Epithelial cell of esophagus (primary cell): ENCODE measurements at regions not wholly inside any gene's neighbourhood (a gene's known extent, or its start where the extent isn't known, plus 50 kb on each side); places are given as distances from the start of the nearest gene placed in this dataset.
"Not testable (repeated sequence)": the region's sequence is repeated elsewhere in the genome, so short reads cannot be mapped to it uniquely, and the experiment has no call there.

ENCODE experiments used
- DNase-seq: peaks from one replicate; pipeline ENCODE4 v3.0.0; 2010; ENCODE audit warnings: low read depth
- H3K4me3 ChIP-seq: 2 replicates; pipeline ENCODE4 v1.5.1; 2011; ENCODE audit warnings: mild to moderate bottlenecking, low read length, control low read depth
- TF ChIP-seq, protein P1 (sequence below): IDR thresholded peaks from 2 replicates; pipeline ENCODE4 v1.5.1; 2011; ENCODE audit warnings: low read depth, mild to moderate bottlenecking, low read length, control low read depth, inconsistent platforms; ENCODE audit not compliant: insufficient read depth; ENCODE audit errors: missing control alignments

DNA sequence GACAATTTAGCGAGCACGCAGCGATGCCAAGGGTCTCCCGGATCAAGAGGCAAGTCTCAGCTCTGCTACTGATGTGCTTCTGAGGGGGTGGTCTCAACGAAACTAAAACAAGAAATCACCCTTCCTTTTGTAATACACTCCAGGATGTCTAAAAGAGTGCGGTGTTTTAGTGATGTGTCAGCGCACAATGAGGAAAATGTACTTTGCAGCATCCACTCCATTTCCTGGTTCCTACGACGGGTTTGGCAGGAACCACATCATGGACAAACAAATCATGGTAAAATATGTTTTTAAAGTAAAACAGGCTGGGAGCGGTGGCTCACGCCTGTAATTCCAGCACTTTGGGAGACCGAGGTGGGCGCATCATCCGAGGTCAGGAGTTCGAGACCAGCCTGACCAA is 154.0 kb upstream of the TSC22D1 start:
- TF ChIP-seq, protein P1, sequence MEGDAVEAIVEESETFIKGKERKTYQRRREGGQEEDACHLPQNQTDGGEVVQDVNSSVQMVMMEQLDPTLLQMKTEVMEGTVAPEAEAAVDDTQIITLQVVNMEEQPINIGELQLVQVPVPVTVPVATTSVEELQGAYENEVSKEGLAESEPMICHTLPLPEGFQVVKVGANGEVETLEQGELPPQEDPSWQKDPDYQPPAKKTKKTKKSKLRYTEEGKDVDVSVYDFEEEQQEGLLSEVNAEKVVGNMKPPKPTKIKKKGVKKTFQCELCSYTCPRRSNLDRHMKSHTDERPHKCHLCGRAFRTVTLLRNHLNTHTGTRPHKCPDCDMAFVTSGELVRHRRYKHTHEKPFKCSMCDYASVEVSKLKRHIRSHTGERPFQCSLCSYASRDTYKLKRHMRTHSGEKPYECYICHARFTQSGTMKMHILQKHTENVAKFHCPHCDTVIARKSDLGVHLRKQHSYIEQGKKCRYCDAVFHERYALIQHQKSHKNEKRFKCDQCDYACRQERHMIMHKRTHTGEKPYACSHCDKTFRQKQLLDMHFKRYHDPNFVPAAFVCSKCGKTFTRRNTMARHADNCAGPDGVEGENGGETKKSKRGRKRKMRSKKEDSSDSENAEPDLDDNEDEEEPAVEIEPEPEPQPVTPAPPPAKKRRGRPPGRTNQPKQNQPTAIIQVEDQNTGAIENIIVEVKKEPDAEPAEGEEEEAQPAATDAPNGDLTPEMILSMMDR = no peak
- DNase-seq = no peak
- H3K4me3 ChIP-seq = no peak overlapping the region

DNA sequence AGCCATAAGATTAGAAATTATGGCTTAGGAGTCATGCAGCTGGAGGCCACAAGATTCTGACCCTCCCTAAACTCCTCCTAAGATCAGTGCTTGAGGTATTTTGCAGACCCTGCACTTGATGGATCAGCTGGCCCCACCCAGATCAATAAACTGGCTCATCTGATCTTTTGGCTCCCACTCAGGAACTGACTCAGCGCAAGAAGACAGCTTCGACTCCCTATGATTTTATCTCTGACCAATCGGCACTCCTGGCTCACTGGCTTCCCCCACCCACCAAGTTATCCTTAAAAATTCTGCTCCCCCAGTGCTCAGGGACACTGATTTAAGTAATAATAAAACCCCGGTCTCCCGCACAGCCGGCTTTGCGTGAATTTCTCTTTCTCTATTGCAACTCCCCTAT is 151.5 kb upstream of the TSC22D1 start:
- DNase-seq, H3K4me3 ChIP-seq: not testable (repeated sequence)

- TF ChIP-seq, protein P1 = no peak
- DNase-seq = peak; percentile 68
- no peak overlapping the region for H3K4me3 ChIP-seq
Observed at GRCh38 chr13:44726778-44727177, 150.6 kb upstream of the TSC22D1 start.

GRCh38 chr13:44726214-44726613 is 150.1 kb upstream of the TSC22D1 start:
- DNase-seq = peak; percentile 85
- TF ChIP-seq, protein P1 = no peak
- no peak overlapping the region for H3K4me3 ChIP-seq

- no peak overlapping the region for H3K4me3 ChIP-seq
- no peak for DNase-seq
- TF ChIP-seq, protein P1 = no peak
Observed at GRCh38 chr13:44719857-44720671, 143.9 kb upstream of the TSC22D1 start.

GRCh38 chr13:44718467-44718866 is 142.3 kb upstream of the TSC22D1 start:
- DNase-seq = no peak
- TF ChIP-seq, protein P1 = no peak
- no peak overlapping the region for H3K4me3 ChIP-seq

DNA sequence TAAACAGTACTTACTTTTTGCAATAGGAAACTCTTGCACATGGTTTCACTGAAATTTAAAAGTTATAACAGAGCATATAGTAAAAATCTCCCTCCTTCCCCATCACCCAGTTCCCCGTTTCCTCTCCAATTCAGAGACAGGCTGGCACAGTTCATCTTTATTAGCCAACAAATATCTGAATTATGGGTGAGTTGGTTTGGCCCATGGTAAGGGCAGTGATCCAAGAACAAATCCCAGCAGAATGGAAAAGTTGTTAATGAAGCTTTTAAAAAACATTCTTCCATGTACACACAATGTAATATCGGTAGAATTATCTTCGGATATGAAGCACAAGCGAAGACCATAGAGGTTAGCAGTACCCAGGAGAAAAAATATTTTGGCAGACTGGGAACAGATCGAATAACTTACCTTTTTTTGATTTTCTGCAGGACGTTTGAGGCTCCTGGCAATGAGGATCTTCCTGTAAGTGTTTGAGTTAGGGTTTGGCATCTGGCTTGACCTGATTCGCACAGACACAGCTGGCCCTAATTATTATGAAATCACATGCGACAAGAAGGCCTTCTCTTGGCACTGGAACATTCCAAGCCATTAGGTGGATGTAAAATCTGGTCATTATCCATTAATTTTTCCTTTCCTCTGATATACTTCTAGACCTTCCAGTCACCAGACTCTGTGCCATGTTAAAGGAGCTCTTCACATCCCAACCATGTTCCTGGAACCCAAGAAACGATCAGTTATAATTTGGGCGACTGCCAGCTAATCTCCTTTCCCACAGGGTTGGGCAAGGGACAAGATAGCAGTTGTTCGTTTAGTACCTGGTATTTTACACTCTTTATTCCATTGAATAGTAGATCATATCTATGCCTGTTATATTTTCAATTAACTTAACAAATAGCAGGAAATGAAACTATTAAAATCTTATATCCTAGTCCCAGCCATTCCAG is 139.4 kb upstream of the TSC22D1 start:
- TF ChIP-seq, protein P1 = no peak
- no peak overlapping the region for H3K4me3 ChIP-seq
- no peak for DNase-seq
